GM23248 (cell line): ENCODE measurements at regions not wholly inside any gene's neighbourhood (a gene's known extent, or its start where the extent isn't known, plus 50 kb on each side); places are given as distances from the start of the nearest gene placed in this dataset.

ENCODE experiments used
- EZH2 ChIP-seq: fragments of 200-600 bp; sonication (generic); IDR thresholded peaks from 2 replicates; pipeline ENCODE4 v1.6.1; 2018; ENCODE audit warnings: antibody characterized with exemption, mild to moderate bottlenecking; ENCODE audit not compliant: insufficient read depth, poor library complexity, severe bottlenecking
- EZH2phosphoT487 ChIP-seq: fragments of 200-600 bp; sonication (generic); IDR thresholded peaks from 2 replicates; pipeline ENCODE4 v1.6.1; 2018; ENCODE audit warnings: antibody characterized with exemption, moderate library complexity, mild to moderate bottlenecking, low read depth; ENCODE audit not compliant: insufficient read depth

DNA sequence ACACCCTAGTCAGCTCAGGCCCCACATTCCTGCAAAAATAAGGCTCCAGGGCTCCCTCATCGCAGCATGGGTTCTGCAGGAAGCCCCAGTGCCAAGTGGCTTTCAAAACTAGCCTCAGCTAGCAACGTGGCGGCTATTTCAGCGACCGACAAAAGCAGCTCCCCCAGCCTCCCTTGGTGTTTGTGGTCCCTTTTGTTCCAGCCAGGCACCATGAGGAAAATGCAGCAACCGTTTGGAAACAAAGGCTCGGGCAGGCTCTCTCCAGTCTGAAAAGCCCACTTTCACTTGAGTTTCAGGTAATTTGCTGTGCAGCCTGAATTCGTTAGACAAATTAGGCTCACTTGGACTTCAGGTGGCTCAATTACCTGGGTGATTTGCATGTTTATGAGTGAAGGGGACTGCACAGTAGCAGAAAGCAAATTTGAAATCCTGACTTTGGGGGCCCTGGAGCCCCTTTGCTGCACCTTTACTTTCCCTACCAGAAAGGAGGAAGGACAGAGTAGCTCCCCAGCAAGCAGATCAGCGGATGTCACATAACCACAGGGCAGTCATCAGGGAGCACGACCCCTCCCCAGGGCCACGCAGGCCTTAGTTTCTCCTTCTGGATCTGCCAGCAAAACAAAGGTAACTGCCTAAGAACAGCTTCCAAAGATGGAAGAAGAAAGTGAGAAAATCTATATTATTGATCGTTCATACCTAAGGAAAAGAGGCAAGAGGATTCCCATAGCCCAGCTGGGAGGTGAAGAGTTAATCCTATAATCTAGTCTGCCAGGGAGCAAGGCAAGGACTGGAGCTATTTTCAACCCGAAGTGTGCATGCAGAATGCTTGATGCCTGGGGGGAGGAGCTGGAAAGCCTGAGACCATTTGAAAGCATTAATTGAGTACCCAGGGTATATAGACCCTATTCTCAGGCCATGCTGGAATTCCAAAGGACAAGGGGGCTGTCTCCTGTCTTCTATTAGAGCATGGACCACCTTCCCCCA lies 143.1 kb upstream of the SDK2 start:
- TF ChIP-seq EZH2 (no peak), EZH2phosphoT487 (no peak)
